ENCODE measurements at regions not wholly inside any gene's neighbourhood (a gene's known extent, or its start where the extent isn't known, plus 50 kb on each side); places are given as distances from the start of the nearest gene placed in this dataset.

DNA sequence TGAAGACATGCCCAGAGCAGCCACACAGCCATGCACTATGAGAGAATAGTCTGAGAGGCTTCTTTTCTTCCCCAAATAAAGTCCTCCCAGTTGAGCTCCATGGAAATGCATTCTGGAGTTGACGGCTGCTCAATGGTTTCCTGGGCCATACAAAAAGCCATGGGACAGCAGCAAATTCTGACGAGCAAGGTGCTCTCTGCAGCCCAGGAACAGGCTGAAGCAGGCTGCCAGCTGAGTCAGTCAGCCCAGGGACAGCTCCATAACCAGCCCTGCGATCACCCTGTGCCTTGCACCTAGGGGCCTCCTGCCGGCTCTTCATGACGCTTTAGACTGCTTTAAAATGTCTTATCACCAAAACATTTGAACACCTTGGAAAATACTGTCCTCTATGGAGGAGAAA, 256.3 kb upstream of the CHRNA7 start:
- no peak for TF ChIP-seq POLR2A (IDR thresholded peaks at IDR 0.05)
- TF ChIP-seq, protein P1, sequence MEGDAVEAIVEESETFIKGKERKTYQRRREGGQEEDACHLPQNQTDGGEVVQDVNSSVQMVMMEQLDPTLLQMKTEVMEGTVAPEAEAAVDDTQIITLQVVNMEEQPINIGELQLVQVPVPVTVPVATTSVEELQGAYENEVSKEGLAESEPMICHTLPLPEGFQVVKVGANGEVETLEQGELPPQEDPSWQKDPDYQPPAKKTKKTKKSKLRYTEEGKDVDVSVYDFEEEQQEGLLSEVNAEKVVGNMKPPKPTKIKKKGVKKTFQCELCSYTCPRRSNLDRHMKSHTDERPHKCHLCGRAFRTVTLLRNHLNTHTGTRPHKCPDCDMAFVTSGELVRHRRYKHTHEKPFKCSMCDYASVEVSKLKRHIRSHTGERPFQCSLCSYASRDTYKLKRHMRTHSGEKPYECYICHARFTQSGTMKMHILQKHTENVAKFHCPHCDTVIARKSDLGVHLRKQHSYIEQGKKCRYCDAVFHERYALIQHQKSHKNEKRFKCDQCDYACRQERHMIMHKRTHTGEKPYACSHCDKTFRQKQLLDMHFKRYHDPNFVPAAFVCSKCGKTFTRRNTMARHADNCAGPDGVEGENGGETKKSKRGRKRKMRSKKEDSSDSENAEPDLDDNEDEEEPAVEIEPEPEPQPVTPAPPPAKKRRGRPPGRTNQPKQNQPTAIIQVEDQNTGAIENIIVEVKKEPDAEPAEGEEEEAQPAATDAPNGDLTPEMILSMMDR (IDR thresholded peaks at IDR 0.05) = no peak

All from testis (tissue), 2 donors.